Calu3 (cell line): ENCODE measurements at regions not wholly inside any gene's neighbourhood (a gene's known extent, or its start where the extent isn't known, plus 50 kb on each side); places are given as distances from the start of the nearest gene placed in this dataset.

Source experiments
- BruUV-seq: library from RNA; stranded (reverse); fragments of 400-500 nt; replicated peaks from 2 replicates; lab custom pipeline; 2021; lab: Mats Ljungman, UMichigan
- CTCF ChIA-PET: fragments of 300-600 bp; sonication (Branson Sonifier 250); formaldehyde crosslinking; loops from one replicate; lab custom pipeline; 2022; ENCODE audit warnings: antibody characterized with exemption; lab: Charles Lee
- DNase-seq: peaks from one replicate; pipeline ENCODE4 v3.0.0; 2022
- H3K27ac Mint-ChIP-seq: one replicate; pipeline ENCODE4 v1.8.0; 2022; ENCODE audit warnings: mixed read lengths; ENCODE audit not compliant: unreplicated experiment
- H3K27me3 Mint-ChIP-seq: one replicate; pipeline ENCODE4 v1.8.0; 2022; ENCODE audit warnings: mixed read lengths; ENCODE audit not compliant: unreplicated experiment
- H3K36me3 Mint-ChIP-seq: one replicate; pipeline ENCODE4 v1.8.0; 2022; ENCODE audit warnings: mild to moderate bottlenecking, moderate library complexity, mixed read lengths; ENCODE audit not compliant: insufficient read depth, unreplicated experiment
- H3K4me1 Mint-ChIP-seq: one replicate; pipeline ENCODE4 v1.8.0; 2022; ENCODE audit warnings: mild to moderate bottlenecking, low read depth, mixed read lengths; ENCODE audit not compliant: unreplicated experiment
- H3K4me3 Mint-ChIP-seq: one replicate; pipeline ENCODE4 v1.8.0; 2022; ENCODE audit warnings: mild to moderate bottlenecking, low read depth, moderate library complexity, mixed read lengths; ENCODE audit not compliant: unreplicated experiment
- H3K9me3 Mint-ChIP-seq: one replicate; pipeline ENCODE4 v1.8.0; 2022; ENCODE audit warnings: low read depth, mixed read lengths; ENCODE audit not compliant: unreplicated experiment
- CTCF ChIP-seq: fragments of 200-600 bp; IDR thresholded peaks from one replicate; pipeline ENCODE4 v1.8.0; 2022; ENCODE audit warnings: antibody characterized with exemption; ENCODE audit not compliant: unreplicated experiment
- intact Hi-C: fragments of 100-400 bp; cut with micrococcal nuclease; formaldehyde crosslinking; loops from one replicate; pipeline ENCODE4 v1.10.0; 2022; ENCODE audit not compliant: unreplicated experiment

DNA sequence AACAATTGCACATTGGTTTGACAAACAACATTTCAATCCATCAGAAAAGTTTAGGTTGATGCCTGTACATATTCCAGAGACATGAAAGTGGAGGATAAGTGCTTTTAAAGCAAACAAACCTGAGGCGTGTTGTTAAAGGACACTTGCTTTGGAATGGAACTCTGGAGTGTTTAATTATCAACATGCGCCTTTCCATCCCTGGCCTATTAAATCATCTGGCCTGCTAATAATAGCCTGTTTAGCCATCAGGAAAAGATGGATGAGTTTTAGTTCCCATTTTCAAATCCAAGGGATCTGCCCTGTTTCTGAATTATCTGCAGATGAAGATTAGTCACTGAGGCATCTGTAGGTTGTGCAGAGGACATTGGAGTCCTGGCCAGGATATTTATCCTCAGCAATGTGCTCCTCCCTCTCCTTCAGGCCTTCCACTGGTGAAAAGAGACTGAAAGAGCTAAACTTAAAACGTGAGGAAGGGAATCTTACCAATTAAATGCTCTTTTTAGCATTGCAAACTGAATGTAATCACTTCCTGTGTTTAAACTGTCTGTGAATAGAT lies 388.9 kb downstream of the PPARGC1A start:
- intact Hi-C loops: no loop called here
- no TSS peak for BruUV-seq
- H3K36me3 Mint-ChIP-seq: no peaks in the 10 kb centered on the region
- H3K4me1 Mint-ChIP-seq: no peaks in the 10 kb centered on the region
- H3K27ac Mint-ChIP-seq: no peak overlapping the region
- no peaks in the 10 kb centered on the region for H3K27me3 Mint-ChIP-seq
- CTCF ChIA-PET: no interaction called here
- H3K4me3 Mint-ChIP-seq: no peak overlapping the region
- TF ChIP-seq CTCF: no peak
- no peak for DNase-seq
- H3K9me3 Mint-ChIP-seq: no peaks in the 10 kb centered on the region

GRCh38 chr4:23485801-23486200 lies 404.0 kb downstream of the PPARGC1A start:
- H3K27ac Mint-ChIP-seq: no peak overlapping the region

GRCh38 chr4:23484689-23485088 lies 405.2 kb downstream of the PPARGC1A start:
- BruUV-seq: no TSS peak
- H3K4me1 Mint-ChIP-seq: no peaks in the 10 kb centered on the region
- no peak overlapping the region for H3K4me3 Mint-ChIP-seq
- intact Hi-C loops: no loop called here
- H3K9me3 Mint-ChIP-seq: no peaks in the 10 kb centered on the region
- DNase-seq: no peak
- CTCF ChIA-PET: interaction anchor here (0.6 kb wide), 1 partner anchor 37 kb away, joined by 4 read pairs; no protein-coding TSS in a partner anchor
- no peak overlapping the region for H3K27ac Mint-ChIP-seq
- no peaks in the 10 kb centered on the region for H3K36me3 Mint-ChIP-seq
- TF ChIP-seq CTCF: no peak
- no peaks in the 10 kb centered on the region for H3K27me3 Mint-ChIP-seq

More at GRCh38 chr4:23485801-23486200, 404.0 kb downstream of the PPARGC1A start:
- H3K4me3 Mint-ChIP-seq: no peak overlapping the region
- H3K27me3 Mint-ChIP-seq: no peaks in the 10 kb centered on the region
- DNase-seq: no peak
- BruUV-seq: no TSS peak
- H3K9me3 Mint-ChIP-seq: no peaks in the 10 kb centered on the region
- no peaks in the 10 kb centered on the region for H3K36me3 Mint-ChIP-seq
- H3K4me1 Mint-ChIP-seq: no peaks in the 10 kb centered on the region
- CTCF ChIA-PET: interaction anchor here (0.6 kb wide), 1 partner anchor 827 kb away, joined by 5 read pairs; no protein-coding TSS in a partner anchor
- no peak for TF ChIP-seq CTCF
- intact Hi-C loops: no loop called here

- intact Hi-C loops: no loop called here
- no peak for TF ChIP-seq CTCF
- DNase-seq: no peak
- BruUV-seq: no TSS peak
- CTCF ChIA-PET: interaction anchor here (0.6 kb wide), 1 partner anchor 946 kb away, joined by 5 read pairs; no protein-coding TSS in a partner anchor
- H3K27me3 Mint-ChIP-seq: no peaks in the 10 kb centered on the region
- H3K36me3 Mint-ChIP-seq: no peaks in the 10 kb centered on the region
- H3K4me3 Mint-ChIP-seq: no peak overlapping the region
- H3K27ac Mint-ChIP-seq: no peak overlapping the region
- no peaks in the 10 kb centered on the region for H3K9me3 Mint-ChIP-seq
- peaks cover 5% of the 10 kb centered on the region for H3K4me1 Mint-ChIP-seq
Measured at GRCh38 chr4:23483320-23483960, 406.4 kb downstream of the PPARGC1A start.
